ENCODE measurements at regions not wholly inside any gene's neighbourhood (a gene's known extent, or its start where the extent isn't known, plus 50 kb on each side); places are given as distances from the start of the nearest gene placed in this dataset.

DNA sequence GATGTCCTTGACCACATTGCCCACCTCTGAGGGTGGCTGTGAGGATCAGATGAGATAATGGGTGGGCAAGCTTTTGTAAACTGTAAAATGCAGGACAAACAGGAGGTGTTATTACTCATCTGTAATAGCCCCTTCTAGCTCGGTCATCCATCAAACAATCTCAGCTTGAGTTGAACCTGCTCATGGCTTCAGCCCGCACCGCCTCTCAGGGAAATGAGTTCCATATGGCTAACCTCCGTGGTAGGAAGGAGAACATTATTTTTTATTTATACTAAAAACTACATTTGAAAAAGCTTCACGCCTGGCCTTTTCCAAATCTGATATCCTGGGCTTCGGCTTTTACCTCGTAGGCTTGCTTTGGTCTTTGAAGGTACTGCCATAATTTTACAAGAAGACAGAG is 116.2 kb upstream of the USP24 start:
- no peaks in the 10 kb centered on the region for H3K4me1 ChIP-seq
- H3K27me3 ChIP-seq: no peaks in the 10 kb centered on the region
- WGBS, 2 donors (ENCODE audit: low coverage in 1 of 2): 81 to 95% methylated on average over 6 to 7 of the region's 7 CpGs
- intact Hi-C loops (cut with DNase I; ENCODE audit: low total_unique reads): no loop called here
- TF ChIP-seq POLR2AphosphoS5 (IDR thresholded peaks at IDR 0.05) (no peak), EP300 (IDR thresholded peaks at IDR 0.05; ENCODE audit: low read depth) (no peak), POLR2A (IDR thresholded peaks at IDR 0.05) (no peak)
- TF ChIP-seq, protein P1, sequence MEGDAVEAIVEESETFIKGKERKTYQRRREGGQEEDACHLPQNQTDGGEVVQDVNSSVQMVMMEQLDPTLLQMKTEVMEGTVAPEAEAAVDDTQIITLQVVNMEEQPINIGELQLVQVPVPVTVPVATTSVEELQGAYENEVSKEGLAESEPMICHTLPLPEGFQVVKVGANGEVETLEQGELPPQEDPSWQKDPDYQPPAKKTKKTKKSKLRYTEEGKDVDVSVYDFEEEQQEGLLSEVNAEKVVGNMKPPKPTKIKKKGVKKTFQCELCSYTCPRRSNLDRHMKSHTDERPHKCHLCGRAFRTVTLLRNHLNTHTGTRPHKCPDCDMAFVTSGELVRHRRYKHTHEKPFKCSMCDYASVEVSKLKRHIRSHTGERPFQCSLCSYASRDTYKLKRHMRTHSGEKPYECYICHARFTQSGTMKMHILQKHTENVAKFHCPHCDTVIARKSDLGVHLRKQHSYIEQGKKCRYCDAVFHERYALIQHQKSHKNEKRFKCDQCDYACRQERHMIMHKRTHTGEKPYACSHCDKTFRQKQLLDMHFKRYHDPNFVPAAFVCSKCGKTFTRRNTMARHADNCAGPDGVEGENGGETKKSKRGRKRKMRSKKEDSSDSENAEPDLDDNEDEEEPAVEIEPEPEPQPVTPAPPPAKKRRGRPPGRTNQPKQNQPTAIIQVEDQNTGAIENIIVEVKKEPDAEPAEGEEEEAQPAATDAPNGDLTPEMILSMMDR (IDR thresholded peaks at IDR 0.05): no peak
- H3K4me3 ChIP-seq: no peak overlapping the region
- no peaks in the 10 kb centered on the region for H3K9me3 ChIP-seq
- DNase-seq: no peak
- in situ Hi-C loops (cut with MboI; ENCODE audit: low pct_ligation_motif_present in 1 of 4, low pct_unique_long_range_greater_than_20kb in 1 of 4, low sequenced_read_pairs in 3 of 4): no loop called here
- no peaks in the 10 kb centered on the region for H3K36me3 ChIP-seq
- H3K27ac ChIP-seq: no peak overlapping the region

DNA sequence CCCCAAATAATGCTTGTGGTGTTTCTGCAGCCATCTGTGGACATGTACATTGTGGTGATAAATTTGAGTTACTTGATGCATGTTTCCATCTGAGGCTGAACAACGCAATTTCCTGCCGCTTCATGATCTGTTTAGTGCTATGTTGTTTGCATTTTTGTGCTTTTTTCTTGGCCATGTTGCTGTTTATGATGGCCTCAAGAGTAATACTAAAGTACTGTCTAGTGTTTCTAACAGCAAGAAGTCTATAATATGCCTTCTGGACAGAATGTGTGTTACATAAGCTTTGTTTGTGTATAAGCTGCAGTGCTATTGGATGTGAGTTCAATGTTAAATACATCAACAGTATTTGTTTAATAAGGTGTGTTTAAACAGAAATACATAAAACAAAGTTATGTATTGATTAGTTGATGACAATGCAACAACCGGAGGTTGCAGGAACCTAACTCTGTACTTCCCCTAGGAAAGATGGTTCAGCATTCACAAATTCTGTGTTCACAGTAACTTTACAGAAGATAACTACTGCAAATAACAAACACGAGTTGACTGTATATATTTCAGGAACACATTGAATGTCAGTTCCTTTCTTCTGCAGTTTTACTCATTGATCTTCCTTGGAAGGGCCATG is 114.8 kb upstream of the USP24 start:
- no peak overlapping the region for H3K27ac ChIP-seq
- no peaks in the 10 kb centered on the region for H3K4me1 ChIP-seq
- WGBS, 2 donors (ENCODE audit: low coverage in 1 of 2): 74 to 81% methylated on average over 4 of the region's 4 CpGs
- no peak overlapping the region for H3K4me3 ChIP-seq
- no peaks in the 10 kb centered on the region for H3K27me3 ChIP-seq
- H3K9me3 ChIP-seq: no peaks in the 10 kb centered on the region
- no peak for TF ChIP-seq POLR2A (IDR thresholded peaks at IDR 0.05)
- TF ChIP-seq POLR2AphosphoS5 (IDR thresholded peaks at IDR 0.05): no peak
- no peak for TF ChIP-seq EP300 (IDR thresholded peaks at IDR 0.05; ENCODE audit: low read depth)
- TF ChIP-seq, protein P1 (IDR thresholded peaks at IDR 0.05): no peak
- no peaks in the 10 kb centered on the region for H3K36me3 ChIP-seq
- DNase-seq: no peak
- intact Hi-C loops (cut with DNase I; ENCODE audit: low total_unique reads) (no loop called here), in situ Hi-C loops (cut with MboI; ENCODE audit: low pct_ligation_motif_present in 1 of 4, low pct_unique_long_range_greater_than_20kb in 1 of 4, low sequenced_read_pairs in 3 of 4) (no loop called here)

DNA sequence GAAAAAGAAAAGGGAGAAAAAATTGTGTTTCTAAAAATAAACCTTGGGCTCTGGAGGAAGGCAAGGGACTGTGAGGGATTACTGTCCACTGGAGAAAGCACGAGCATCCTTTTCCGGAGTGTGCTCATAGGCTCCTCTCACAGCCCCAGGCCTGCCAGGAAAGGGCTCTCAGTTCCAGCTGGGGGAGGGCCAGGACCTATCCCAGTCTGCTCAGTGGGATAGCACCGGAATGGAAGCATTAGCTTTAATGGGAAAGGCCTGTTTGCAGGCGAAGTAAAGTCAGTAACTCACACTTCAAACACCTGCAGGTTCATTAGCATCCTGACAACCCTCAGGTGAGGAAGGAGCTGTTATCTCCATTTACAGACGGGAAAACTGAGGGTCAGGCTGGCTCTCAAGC is 113.9 kb upstream of the USP24 start:
- DNase-seq: no peak
- no peak overlapping the region for H3K27ac ChIP-seq
- intact Hi-C loops (cut with DNase I; ENCODE audit: low total_unique reads): no loop called here

DNA sequence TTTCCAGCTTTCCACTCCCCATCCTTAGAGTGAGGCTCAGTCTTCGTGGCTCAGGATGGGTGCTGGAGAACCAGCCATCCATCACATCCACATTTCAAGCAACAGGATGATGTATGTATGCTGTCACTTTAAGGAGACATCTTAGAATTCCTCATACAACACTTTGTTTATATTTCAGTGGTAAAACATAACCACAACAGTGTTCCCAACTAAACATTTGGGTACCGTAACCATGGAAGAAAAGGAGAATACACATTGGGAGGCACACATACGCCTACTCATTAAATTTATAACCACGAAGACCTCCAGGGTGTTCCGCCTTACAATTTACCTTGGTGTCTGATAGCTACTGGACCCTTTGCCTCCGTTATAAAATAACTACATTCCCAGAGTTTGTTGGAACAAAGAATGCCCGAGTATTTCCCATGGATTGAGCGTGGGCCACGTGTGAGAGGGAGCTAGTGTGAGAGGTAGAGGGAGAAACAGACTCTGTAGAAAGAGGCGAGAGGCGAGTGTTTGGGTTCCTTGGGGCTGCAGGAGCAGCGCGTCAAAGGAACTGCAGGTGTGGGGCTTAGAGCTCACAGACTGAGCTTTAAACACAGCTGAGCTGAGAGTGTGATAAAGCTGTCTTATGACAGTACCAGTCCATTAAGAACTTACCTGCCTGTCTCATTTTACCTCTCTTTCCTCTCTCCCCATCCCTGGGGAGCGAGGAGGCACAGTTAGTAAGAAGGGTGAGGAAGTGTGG is 111.5 kb upstream of the USP24 start:
- Histone ChIP-seq H3K36me3 (no peaks in the 10 kb centered on the region), H3K4me3 (no peak overlapping the region), H3K27ac (no peak overlapping the region), H3K9me3 (no peaks in the 10 kb centered on the region), H3K27me3 (no peaks in the 10 kb centered on the region), H3K4me1 (no peaks in the 10 kb centered on the region)
- TF ChIP-seq POLR2AphosphoS5 (IDR thresholded peaks at IDR 0.05) (no peak), EP300 (IDR thresholded peaks at IDR 0.05; ENCODE audit: low read depth) (no peak), POLR2A (IDR thresholded peaks at IDR 0.05) (no peak)
- TF ChIP-seq, protein P1 (IDR thresholded peaks at IDR 0.05): no peak
- DNase-seq: no peak
- WGBS, 2 donors (ENCODE audit: low coverage in 1 of 2): 58 to 80% methylated on average over 13 to 14 of the region's 14 CpGs
- intact Hi-C loops (cut with DNase I; ENCODE audit: low total_unique reads) (no loop called here), in situ Hi-C loops (cut with MboI; ENCODE audit: low pct_ligation_motif_present in 1 of 4, low pct_unique_long_range_greater_than_20kb in 1 of 4, low sequenced_read_pairs in 3 of 4) (no loop called here)

More for the DNA sequence above, 113.9 kb upstream of the USP24 start:
- 78 to 82% methylated on average over 2 to 5 of the region's 5 CpGs for WGBS, 2 donors (ENCODE audit: low coverage in 1 of 2)
- Histone ChIP-seq H3K27me3 (no peaks in the 10 kb centered on the region), H3K36me3 (no peaks in the 10 kb centered on the region), H3K4me1 (no peaks in the 10 kb centered on the region), H3K9me3 (no peaks in the 10 kb centered on the region), H3K4me3 (no peak overlapping the region)
- in situ Hi-C loops (cut with MboI; ENCODE audit: low pct_ligation_motif_present in 1 of 4, low pct_unique_long_range_greater_than_20kb in 1 of 4, low sequenced_read_pairs in 3 of 4): no loop called here
- no peak for TF ChIP-seq EP300 (IDR thresholded peaks at IDR 0.05; ENCODE audit: low read depth)
- TF ChIP-seq POLR2AphosphoS5 (IDR thresholded peaks at IDR 0.05): no peak
- no peak for TF ChIP-seq POLR2A (IDR thresholded peaks at IDR 0.05)
- TF ChIP-seq, protein P1 (IDR thresholded peaks at IDR 0.05): no peak
